Peyer's patch (tissue), 4 donors: ENCODE measurements at regions not wholly inside any gene's neighbourhood (a gene's known extent, or its start where the extent isn't known, plus 50 kb on each side); places are given as distances from the start of the nearest gene placed in this dataset.

Source experiments
- DNase-seq, 3 donors: peaks; one replicate each; pipeline ENCODE4 v3.0.0-alpha.2; 2017 to 2019
- H3K27ac ChIP-seq, 4 donors: fragments of 200-600 bp; sonication (generic); one replicate each; pipeline ENCODE4 v1.5.1; 2016 to 2019
- H3K27me3 ChIP-seq, 2 donors: fragments of 200-600 bp; sonication (generic); one replicate each; pipeline ENCODE4 v1.5.1; 2019
- H3K36me3 ChIP-seq, 3 donors: fragments of 200-600 bp; sonication (generic); one replicate each; pipeline ENCODE4 v1.5.1; 2016 to 2019
- H3K4me1 ChIP-seq, 4 donors: fragments of 200-600 bp; sonication (generic); one replicate each; pipeline ENCODE4 v1.5.1; 2016 to 2019
- H3K4me3 ChIP-seq, 4 donors: fragments of 200-600 bp; sonication (generic); 1 replicate in 3 of 4; 2 replicates in 1 of 4; pipeline ENCODE4 v1.5.1; 2016 to 2019; ENCODE audit warnings: mild to moderate bottlenecking in 1 of 4
- H3K9me3 ChIP-seq, 4 donors: fragments of 200-600 bp; sonication (generic); one replicate each; pipeline ENCODE4 v1.5.1; 2016 to 2019; ENCODE audit warnings: mild to moderate bottlenecking in 1 of 4
- POLR2A ChIP-seq, 2 donors: fragments of 450-650 bp; IDR thresholded peaks; one replicate each; pipeline ENCODE4 v1.5.1; 2017; ENCODE audit warnings: antibody characterized with exemption in 2 of 2, mild to moderate bottlenecking in 2 of 2, moderate library complexity in 2 of 2
- TF ChIP-seq, protein P1 (sequence below), 6 experiments: fragments of 450-650 bp in 4 of 6; fragments of 200-600 bp in 2 of 6; sonication (generic) in 1 of 6; IDR thresholded peaks; one replicate each; pipeline ENCODE4 v1.5.1; 2017 to 2019; ENCODE audit warnings: antibody characterized with exemption in 6 of 6, mild to moderate bottlenecking in 3 of 6, moderate library complexity in 1 of 6

DNA sequence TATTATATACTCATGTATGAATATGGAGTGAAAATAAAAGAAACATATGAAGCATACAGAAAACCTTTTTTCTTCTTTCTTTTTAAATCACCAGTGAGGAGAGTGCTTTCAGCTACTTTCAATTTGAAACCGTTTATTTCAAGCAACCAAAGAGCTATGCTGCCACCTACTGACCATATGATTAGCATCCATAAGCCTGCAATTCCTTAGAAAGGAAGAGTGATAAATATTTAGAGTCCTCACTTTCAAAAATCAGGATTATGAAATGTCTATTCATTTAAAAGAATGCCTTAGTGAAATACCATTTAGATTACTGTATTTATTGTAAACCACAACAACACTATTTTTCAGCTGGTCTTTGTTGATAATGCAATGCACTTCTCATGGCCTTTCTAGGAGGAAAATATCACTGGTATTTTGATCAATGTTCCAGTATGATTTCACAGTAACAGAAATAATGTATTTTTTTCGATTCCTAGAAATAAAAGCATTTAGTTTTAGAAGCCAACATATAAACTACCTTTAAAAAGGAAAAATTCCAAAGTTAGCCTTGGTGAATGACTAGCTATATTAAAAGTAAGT lies 667.6 kb downstream of the PCDH18 start:
- H3K9me3 ChIP-seq, result no peaks in the 10 kb centered on the region
- H3K27me3 ChIP-seq, result no peaks in the 10 kb centered on the region
- TF ChIP-seq, protein P1, sequence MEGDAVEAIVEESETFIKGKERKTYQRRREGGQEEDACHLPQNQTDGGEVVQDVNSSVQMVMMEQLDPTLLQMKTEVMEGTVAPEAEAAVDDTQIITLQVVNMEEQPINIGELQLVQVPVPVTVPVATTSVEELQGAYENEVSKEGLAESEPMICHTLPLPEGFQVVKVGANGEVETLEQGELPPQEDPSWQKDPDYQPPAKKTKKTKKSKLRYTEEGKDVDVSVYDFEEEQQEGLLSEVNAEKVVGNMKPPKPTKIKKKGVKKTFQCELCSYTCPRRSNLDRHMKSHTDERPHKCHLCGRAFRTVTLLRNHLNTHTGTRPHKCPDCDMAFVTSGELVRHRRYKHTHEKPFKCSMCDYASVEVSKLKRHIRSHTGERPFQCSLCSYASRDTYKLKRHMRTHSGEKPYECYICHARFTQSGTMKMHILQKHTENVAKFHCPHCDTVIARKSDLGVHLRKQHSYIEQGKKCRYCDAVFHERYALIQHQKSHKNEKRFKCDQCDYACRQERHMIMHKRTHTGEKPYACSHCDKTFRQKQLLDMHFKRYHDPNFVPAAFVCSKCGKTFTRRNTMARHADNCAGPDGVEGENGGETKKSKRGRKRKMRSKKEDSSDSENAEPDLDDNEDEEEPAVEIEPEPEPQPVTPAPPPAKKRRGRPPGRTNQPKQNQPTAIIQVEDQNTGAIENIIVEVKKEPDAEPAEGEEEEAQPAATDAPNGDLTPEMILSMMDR (IDR thresholded peaks at IDR 0.05), result peak in 5 of 6 experiments; percentile 23 to 68 (median 60)
- no peak for TF ChIP-seq POLR2A (IDR thresholded peaks at IDR 0.05)
- DNase-seq, result no peak
- no peak overlapping the region for H3K27ac ChIP-seq
- no peaks in the 10 kb centered on the region for H3K4me1 ChIP-seq
- H3K4me3 ChIP-seq, result no peak overlapping the region
- no peaks in the 10 kb centered on the region for H3K36me3 ChIP-seq

DNA sequence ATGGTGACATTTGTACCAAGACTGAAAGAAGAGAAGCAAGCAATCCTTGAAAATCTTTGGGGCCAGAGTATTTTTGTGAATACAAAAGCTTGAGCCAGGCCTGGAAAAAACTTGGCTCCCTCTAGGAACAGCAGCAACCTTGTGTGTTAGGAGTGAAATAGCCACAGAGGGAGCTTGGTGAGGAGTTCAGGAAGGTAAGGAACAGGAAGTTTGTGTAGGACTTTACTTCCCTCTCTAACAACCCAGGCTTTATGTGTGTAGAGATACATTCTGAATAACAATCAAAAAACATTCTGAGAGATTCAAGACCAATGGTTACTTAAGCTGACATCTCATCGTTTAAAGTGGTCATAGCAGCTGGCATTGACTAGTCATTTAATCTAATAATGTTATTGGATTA lies 668.5 kb downstream of the PCDH18 start:
- H3K36me3 ChIP-seq, result no peaks in the 10 kb centered on the region
- H3K4me3 ChIP-seq, result no peak overlapping the region
- H3K4me1 ChIP-seq, result no peaks in the 10 kb centered on the region
- H3K9me3 ChIP-seq, result no peaks in the 10 kb centered on the region
- TF ChIP-seq POLR2A (IDR thresholded peaks at IDR 0.05), result no peak
- TF ChIP-seq, protein P1 (IDR thresholded peaks at IDR 0.05), result no peak
- no peak for DNase-seq
- H3K27ac ChIP-seq, result no peak overlapping the region
- no peaks in the 10 kb centered on the region for H3K27me3 ChIP-seq

DNA sequence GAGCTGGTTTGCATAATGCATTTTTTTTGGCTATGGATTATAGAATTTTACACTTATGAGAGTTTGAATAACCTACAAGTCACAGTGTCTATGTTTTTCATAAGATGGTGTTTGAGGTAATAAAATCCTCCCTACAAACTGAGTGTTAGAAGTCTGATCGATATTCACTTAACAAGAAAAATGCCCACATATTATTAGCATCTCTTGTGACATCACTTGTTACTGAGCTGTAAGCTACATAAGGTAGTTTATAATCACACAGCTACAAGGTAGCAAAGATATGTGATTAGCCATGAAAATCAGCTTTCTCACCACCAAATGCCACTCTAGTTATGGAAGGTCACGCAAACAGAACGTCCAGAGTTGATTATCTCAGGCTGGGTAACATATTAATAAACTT lies 669.6 kb downstream of the PCDH18 start:
- TF ChIP-seq, protein P1 (IDR thresholded peaks at IDR 0.05), result no peak
- TF ChIP-seq POLR2A (IDR thresholded peaks at IDR 0.05), result no peak
- Histone ChIP-seq H3K4me3 (no peak overlapping the region), H3K4me1 (no peaks in the 10 kb centered on the region), H3K9me3 (no peaks in the 10 kb centered on the region), H3K36me3 (no peaks in the 10 kb centered on the region), H3K27ac (no peak overlapping the region), H3K27me3 (no peaks in the 10 kb centered on the region)
- DNase-seq, result no peak

DNA sequence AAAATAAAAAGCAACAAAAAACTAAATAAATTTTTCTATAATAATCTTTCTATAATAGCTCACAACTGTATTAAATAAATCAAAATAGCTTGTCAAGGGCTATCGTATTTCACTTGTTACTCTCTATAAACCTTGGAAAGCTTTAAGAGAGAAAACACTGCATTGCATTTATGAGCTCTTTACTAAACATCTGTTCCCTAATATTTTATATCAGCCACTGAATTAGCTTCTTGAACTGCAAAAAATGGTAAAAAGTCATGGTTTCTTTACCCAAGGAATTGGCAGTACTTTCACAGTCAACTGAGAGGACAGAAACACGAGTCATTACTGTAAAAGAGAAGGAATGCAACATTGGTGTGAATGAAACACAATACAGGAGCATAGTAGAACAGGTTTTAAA lies 671.2 kb downstream of the PCDH18 start:
- no peaks in the 10 kb centered on the region for H3K36me3 ChIP-seq
- H3K4me1 ChIP-seq, result no peaks in the 10 kb centered on the region
- H3K9me3 ChIP-seq, result no peaks in the 10 kb centered on the region
- TF ChIP-seq, protein P1 (IDR thresholded peaks at IDR 0.05), result no peak
- TF ChIP-seq POLR2A (IDR thresholded peaks at IDR 0.05), result no peak
- H3K27me3 ChIP-seq, result no peaks in the 10 kb centered on the region
- H3K27ac ChIP-seq, result no peak overlapping the region
- DNase-seq, result no peak
- no peak overlapping the region for H3K4me3 ChIP-seq

DNA sequence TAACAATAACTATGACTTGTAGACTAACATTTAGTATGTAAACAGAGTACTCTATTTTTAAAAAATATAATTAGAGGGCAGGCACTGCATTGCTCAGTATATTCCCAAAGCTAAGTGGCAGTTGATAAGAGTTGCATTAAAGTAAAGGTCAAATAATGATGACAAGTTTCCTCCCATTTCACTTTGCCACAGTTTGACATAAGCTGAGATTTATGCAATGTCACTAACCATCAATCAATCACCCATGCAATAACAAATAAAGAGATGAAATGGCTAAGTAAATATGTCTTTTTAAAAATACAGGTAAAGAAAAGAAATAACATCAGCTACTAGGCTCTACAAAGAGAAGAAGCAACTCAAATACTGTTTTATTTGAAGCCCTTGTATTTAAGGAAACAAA lies 673.4 kb downstream of the PCDH18 start:
- Histone ChIP-seq H3K9me3 (no peaks in the 10 kb centered on the region), H3K4me1 (no peaks in the 10 kb centered on the region), H3K4me3 (no peak overlapping the region), H3K36me3 (no peaks in the 10 kb centered on the region), H3K27me3 (no peaks in the 10 kb centered on the region), H3K27ac (no peak overlapping the region)
- TF ChIP-seq, protein P1 (IDR thresholded peaks at IDR 0.05), result no peak
- no peak for TF ChIP-seq POLR2A (IDR thresholded peaks at IDR 0.05)
- DNase-seq, result no peak

DNA sequence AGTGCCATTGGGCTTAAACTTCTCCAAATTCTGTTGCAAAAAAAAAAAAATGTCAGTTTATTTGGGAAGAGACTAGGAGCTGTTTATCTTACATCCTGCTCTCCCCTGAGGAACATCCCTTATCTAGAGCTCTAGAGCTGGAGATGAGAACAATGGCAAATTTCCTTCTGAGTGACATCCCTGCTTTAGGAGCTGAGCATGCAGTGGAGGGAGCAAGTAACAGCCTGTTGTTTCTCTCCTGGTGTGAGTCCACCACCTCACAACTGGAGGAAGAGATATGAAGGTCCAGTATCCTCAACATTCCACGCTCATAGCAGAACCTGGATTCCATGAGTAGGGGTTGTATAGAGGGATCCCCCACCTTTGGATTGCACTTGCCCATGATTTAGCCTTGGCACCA lies 676.4 kb downstream of the PCDH18 start:
- TF ChIP-seq POLR2A (IDR thresholded peaks at IDR 0.05), result no peak
- TF ChIP-seq, protein P1 (IDR thresholded peaks at IDR 0.05), result no peak
- Histone ChIP-seq H3K4me3 (no peak overlapping the region), H3K36me3 (no peaks in the 10 kb centered on the region), H3K27ac (no peak overlapping the region), H3K4me1 (no peaks in the 10 kb centered on the region), H3K9me3 (no peaks in the 10 kb centered on the region), H3K27me3 (no peaks in the 10 kb centered on the region)
- DNase-seq, result no peak
